Spinal cord (tissue), 9 donors: ENCODE measurements at regions not wholly inside any gene's neighbourhood (a gene's known extent, or its start where the extent isn't known, plus 50 kb on each side); places are given as distances from the start of the nearest gene placed in this dataset.

Source experiments
- DNase-seq, 6 donors: peaks; one replicate each; pipeline versions ENCODE4 v3.0.0 to v3.0.0-alpha.2; 2013 to 2015; ENCODE audit warnings: low spot score in 6 of 6, low read depth in 4 of 6
- H3K27ac ChIP-seq: one replicate; pipeline ENCODE4 v1.5.1; 2013; ENCODE audit warnings: low read depth, low read length, control low read depth
- H3K27me3 ChIP-seq: one replicate; pipeline ENCODE4 v1.6.1; 2013; ENCODE audit warnings: low read length; ENCODE audit not compliant: control insufficient read depth, insufficient read depth
- H3K36me3 ChIP-seq: one replicate; pipeline ENCODE4 v1.6.1; 2013; ENCODE audit warnings: low read length; ENCODE audit not compliant: control insufficient read depth, insufficient read depth
- H3K4me1 ChIP-seq: one replicate; pipeline ENCODE4 v1.6.1; 2013; ENCODE audit warnings: low read length; ENCODE audit not compliant: control insufficient read depth, insufficient read depth
- H3K4me3 ChIP-seq: one replicate; pipeline ENCODE4 v1.5.1; 2013; ENCODE audit warnings: low read depth, low read length, control low read depth
- H3K9me3 ChIP-seq: one replicate; pipeline ENCODE4 v1.6.1; 2013; ENCODE audit warnings: low read length; ENCODE audit not compliant: control insufficient read depth, insufficient read depth
- WGBS: methylation state at CpG from one replicate; pipeline ENCODE4 v1.1.5; 2013; ENCODE audit warnings: missing lambda C conversion rate; ENCODE audit not compliant: insufficient coverage; 5-methylcytosine and 5-hydroxymethylcytosine counted together
- donor health status: healthy.

DNA sequence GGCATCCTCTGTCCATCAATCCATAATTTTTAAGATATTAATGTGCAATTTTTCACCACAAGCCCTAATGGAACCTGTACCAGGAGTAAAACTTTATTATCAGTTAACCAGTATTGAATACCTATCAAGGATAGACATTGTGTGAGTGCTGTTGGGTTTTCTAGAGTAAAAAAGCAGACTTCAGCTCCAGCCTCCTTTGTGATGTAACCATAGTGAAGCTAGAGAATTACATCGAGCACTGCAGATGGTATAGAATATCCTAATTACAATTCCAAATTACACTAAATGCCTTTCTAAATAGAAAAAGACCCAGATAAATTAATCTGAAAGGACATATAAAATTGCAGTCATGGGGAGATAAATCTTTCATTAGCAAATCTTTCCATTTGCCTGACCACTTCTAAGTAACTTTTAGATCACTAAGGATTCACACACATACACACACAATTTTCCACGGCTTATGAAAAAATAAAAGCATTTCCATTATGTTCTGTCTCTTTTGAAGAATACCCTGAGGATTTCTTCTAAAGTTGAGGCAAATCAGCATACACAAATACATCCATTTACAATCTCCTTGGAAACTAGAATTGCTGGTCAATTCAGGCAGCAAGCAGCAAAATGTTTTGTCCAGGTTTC, 117.1 kb upstream of the TANK start:
- H3K9me3 ChIP-seq = no peaks in the 10 kb centered on the region
- no peaks in the 10 kb centered on the region for H3K36me3 ChIP-seq
- no peaks in the 10 kb centered on the region for H3K27me3 ChIP-seq
- no peak overlapping the region for H3K4me3 ChIP-seq
- no CpG with 5 or more reads among the region's 2 CpGs for WGBS
- no peak overlapping the region for H3K27ac ChIP-seq
- peak in 1 of 6 donors; percentile 62 for DNase-seq
- H3K4me1 ChIP-seq = no peaks in the 10 kb centered on the region

GRCh38 chr2:161044095-161044865, 115.9 kb upstream of the TANK start:
- Histone ChIP-seq H3K36me3 (no peaks in the 10 kb centered on the region), H3K27me3 (no peaks in the 10 kb centered on the region), H3K27ac (no peak overlapping the region), H3K4me1 (no peaks in the 10 kb centered on the region), H3K9me3 (no peaks in the 10 kb centered on the region), H3K4me3 (no peak overlapping the region)
- WGBS = 41% methylated on average over 3 of the region's 6 CpGs
- DNase-seq = peak in 2 of 6 donors; percentile 12 to 59

DNA sequence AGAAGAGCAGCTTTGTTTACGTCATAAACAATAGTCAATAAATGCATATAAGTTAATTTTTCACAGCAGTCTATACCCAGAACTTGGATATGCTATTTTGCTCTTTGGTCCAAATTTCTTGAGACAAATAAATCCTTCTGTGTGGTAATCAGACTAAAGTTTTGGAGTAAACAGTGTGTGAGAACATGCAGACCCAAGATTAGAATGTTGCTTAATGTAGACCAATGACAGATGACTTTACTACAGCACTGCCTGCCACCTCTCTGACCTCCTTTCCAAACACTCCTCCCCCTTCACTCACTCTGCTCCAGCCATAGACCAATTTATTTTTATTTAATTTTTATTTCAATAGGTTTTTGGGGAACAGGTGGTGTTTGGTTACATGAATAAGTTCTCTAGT, 115.3 kb upstream of the TANK start:
- no CpG with 5 or more reads among the region's 1 CpG for WGBS
- Histone ChIP-seq H3K4me3 (no peak overlapping the region), H3K27ac (no peak overlapping the region), H3K27me3 (no peaks in the 10 kb centered on the region), H3K4me1 (no peaks in the 10 kb centered on the region), H3K36me3 (no peaks in the 10 kb centered on the region), H3K9me3 (no peaks in the 10 kb centered on the region)
- no peak for DNase-seq

DNA sequence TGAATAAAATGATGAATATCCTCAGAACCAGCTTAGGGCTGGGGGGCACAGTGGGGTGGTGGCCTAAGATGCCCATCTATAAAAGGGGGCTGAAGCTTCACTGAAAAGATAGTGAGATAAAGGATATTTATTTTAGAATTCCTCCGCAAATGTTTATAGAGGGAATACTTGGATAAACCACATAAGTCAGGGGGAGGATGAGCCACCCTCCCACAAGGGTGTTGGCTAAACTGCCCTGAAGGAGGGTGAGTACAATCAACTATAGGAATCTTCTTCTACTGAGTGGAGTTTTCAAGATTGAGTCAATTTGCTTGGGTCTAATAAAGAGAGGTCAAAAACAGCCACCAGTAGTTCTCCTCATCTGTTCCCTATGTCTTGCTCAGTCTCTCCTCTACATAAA, 114.5 kb upstream of the TANK start:
- H3K9me3 ChIP-seq = no peaks in the 10 kb centered on the region
- H3K27me3 ChIP-seq = no peaks in the 10 kb centered on the region
- H3K27ac ChIP-seq = no peak overlapping the region
- no peaks in the 10 kb centered on the region for H3K4me1 ChIP-seq
- no CpG with 5 or more reads among the region's 1 CpG for WGBS
- H3K36me3 ChIP-seq = no peaks in the 10 kb centered on the region
- H3K4me3 ChIP-seq = no peak overlapping the region
- no peak for DNase-seq

GRCh38 chr2:161046876-161047275, 113.4 kb upstream of the TANK start:
- H3K9me3 ChIP-seq = no peaks in the 10 kb centered on the region
- no peak overlapping the region for H3K4me3 ChIP-seq
- H3K27me3 ChIP-seq = no peaks in the 10 kb centered on the region
- 100% methylated on average over 2 of the region's 2 CpGs for WGBS
- H3K36me3 ChIP-seq = no peaks in the 10 kb centered on the region
- no peak for DNase-seq
- H3K27ac ChIP-seq = no peak overlapping the region
- H3K4me1 ChIP-seq = no peaks in the 10 kb centered on the region

- Histone ChIP-seq H3K9me3 (no peaks in the 10 kb centered on the region), H3K27me3 (no peaks in the 10 kb centered on the region), H3K4me1 (no peaks in the 10 kb centered on the region), H3K4me3 (no peak overlapping the region), H3K36me3 (no peaks in the 10 kb centered on the region), H3K27ac (no peak overlapping the region)
- DNase-seq = no peak
- WGBS = 100% methylated on average over 1 of the region's 3 CpGs
Observed at GRCh38 chr2:161048317-161048716, 111.9 kb upstream of the TANK start.

DNA sequence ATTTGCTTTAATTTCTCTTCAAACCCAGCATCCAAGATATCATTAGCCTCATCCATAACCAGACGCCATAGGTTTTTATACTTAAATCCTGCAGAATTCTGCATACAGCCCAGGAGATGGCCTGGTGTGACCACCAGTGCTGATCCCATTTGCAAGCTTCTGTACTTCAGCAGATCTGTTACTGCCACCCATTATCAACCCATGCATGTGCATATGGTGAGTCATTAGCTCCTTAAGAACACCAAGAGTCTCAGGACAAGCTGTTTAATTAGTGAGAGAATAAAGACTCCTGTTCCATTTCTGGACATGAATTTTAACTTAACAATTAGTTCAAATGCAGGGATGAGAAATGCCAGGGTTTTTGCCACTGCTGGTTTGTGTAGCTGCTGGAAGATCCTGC, 110.7 kb upstream of the TANK start:
- no peaks in the 10 kb centered on the region for H3K9me3 ChIP-seq
- H3K4me3 ChIP-seq = no peak overlapping the region
- no peaks in the 10 kb centered on the region for H3K4me1 ChIP-seq
- WGBS = 100% methylated on average over 1 of the region's 1 CpG
- no peaks in the 10 kb centered on the region for H3K36me3 ChIP-seq
- H3K27me3 ChIP-seq = no peaks in the 10 kb centered on the region
- H3K27ac ChIP-seq = no peak overlapping the region
- no peak for DNase-seq

DNA sequence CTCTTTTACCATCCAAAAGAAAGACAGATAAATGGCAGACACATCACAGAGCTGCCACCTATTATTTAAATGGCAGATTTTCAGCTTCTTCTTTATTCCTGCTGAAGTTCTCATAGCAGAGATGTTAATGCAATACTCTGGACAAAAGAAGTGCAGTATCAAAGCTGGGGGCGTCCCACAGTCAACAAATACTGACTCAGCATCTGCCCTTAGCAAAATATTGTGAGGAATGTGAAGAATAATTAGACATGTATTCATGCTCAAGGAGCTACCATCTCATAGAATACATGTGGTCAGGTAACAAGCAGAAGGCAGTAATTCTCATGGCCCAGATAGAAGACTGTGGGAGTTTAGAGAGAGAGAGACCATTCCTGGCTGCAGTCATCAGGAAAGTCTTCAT, 108.0 kb upstream of the TANK start:
- no CpG with 5 or more reads among the region's 1 CpG for WGBS
- H3K27ac ChIP-seq = no peak overlapping the region
- no peak for DNase-seq
- H3K27me3 ChIP-seq = no peaks in the 10 kb centered on the region
- no peaks in the 10 kb centered on the region for H3K4me1 ChIP-seq
- no peak overlapping the region for H3K4me3 ChIP-seq
- no peaks in the 10 kb centered on the region for H3K9me3 ChIP-seq
- no peaks in the 10 kb centered on the region for H3K36me3 ChIP-seq

GRCh38 chr2:161055289-161055688, 104.9 kb upstream of the TANK start:
- Histone ChIP-seq H3K4me3 (no peak overlapping the region), H3K4me1 (no peaks in the 10 kb centered on the region), H3K36me3 (no peaks in the 10 kb centered on the region), H3K9me3 (no peaks in the 10 kb centered on the region), H3K27me3 (no peaks in the 10 kb centered on the region), H3K27ac (no peak overlapping the region)
- DNase-seq = peak in 1 of 6 donors; percentile 16

DNA sequence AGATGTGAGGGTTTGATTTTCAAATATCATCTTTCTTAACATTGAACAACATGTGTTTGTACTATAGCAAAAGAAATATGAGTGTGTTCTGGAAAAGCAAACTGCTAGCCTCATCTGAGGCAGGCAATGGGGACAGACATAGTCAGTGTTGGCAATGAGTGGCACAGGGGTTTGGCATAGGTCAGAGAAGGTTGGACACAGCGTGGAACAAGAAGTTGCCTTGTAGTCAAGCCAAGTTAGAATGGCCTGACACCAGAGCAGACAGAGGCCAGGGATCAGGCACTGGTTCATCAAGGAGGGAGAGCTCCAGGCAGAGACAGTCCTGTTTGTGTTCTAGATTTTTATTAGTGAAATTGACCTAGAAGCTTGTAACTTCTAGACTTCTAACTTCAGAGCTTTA, 100.8 kb upstream of the TANK start:
- Histone ChIP-seq H3K9me3 (no peaks in the 10 kb centered on the region), H3K27ac (no peak overlapping the region), H3K4me3 (no peak overlapping the region), H3K36me3 (no peaks in the 10 kb centered on the region), H3K4me1 (no peaks in the 10 kb centered on the region), H3K27me3 (no peaks in the 10 kb centered on the region)
- no peak for DNase-seq
- 100% methylated on average over 1 of the region's 1 CpG for whole genome bisulfite sequencing
